ENCODE measurements at regions not wholly inside any gene's neighbourhood (a gene's known extent, or its start where the extent isn't known, plus 50 kb on each side); places are given as distances from the start of the nearest gene placed in this dataset.
A peak's percentile ranks its signal among the peaks of the same experiment; 100 is the strongest.

- Histone ChIP-seq H3K27ac (ENCODE audit: poor library complexity, severe bottlenecking) (no peak overlapping the region), H3K36me3 (ENCODE audit: low read depth) (no peaks in the 10 kb centered on the region), H3K9me3 (ENCODE audit: severe bottlenecking) (no peaks in the 10 kb centered on the region), H3K27me3 (ENCODE audit: insufficient read depth, poor library complexity, severe bottlenecking) (no peaks in the 10 kb centered on the region), H3K4me3 (ENCODE audit: severe bottlenecking) (no peak overlapping the region), H3K4me1 (ENCODE audit: insufficient read depth, poor library complexity, severe bottlenecking) (no peaks in the 10 kb centered on the region)
- no peak for DNase-seq (ENCODE audit: low spot score)
- TF ChIP-seq CTCF (IDR thresholded peaks at IDR 0.05; ENCODE audit: poor library complexity, severe bottlenecking) = no peak
- no peak for ATAC-seq (ENCODE audit: low read depth)
Measured at GRCh38 chr1:55939866-55940265, 639.5 kb downstream of the PLPP3 start.

GRCh38 chr1:55938861-55939260 lies 640.5 kb downstream of the PLPP3 start:
- Histone ChIP-seq H3K4me1 (ENCODE audit: insufficient read depth, poor library complexity, severe bottlenecking) (no peaks in the 10 kb centered on the region), H3K9me3 (ENCODE audit: severe bottlenecking) (no peaks in the 10 kb centered on the region), H3K27me3 (ENCODE audit: insufficient read depth, poor library complexity, severe bottlenecking) (no peaks in the 10 kb centered on the region), H3K4me3 (ENCODE audit: severe bottlenecking) (no peak overlapping the region), H3K36me3 (ENCODE audit: low read depth) (no peaks in the 10 kb centered on the region), H3K27ac (ENCODE audit: poor library complexity, severe bottlenecking) (no peak overlapping the region)
- no peak for ATAC-seq (ENCODE audit: low read depth)
- no peak for DNase-seq (ENCODE audit: low spot score)
- no peak for TF ChIP-seq CTCF (IDR thresholded peaks at IDR 0.05; ENCODE audit: poor library complexity, severe bottlenecking)

GRCh38 chr1:55938376-55938850 lies 641.0 kb downstream of the PLPP3 start:
- Histone ChIP-seq H3K9me3 (ENCODE audit: severe bottlenecking) (no peaks in the 10 kb centered on the region), H3K4me1 (ENCODE audit: insufficient read depth, poor library complexity, severe bottlenecking) (no peaks in the 10 kb centered on the region), H3K4me3 (ENCODE audit: severe bottlenecking) (no peak overlapping the region), H3K27ac (ENCODE audit: poor library complexity, severe bottlenecking) (no peak overlapping the region), H3K36me3 (ENCODE audit: low read depth) (no peaks in the 10 kb centered on the region), H3K27me3 (ENCODE audit: insufficient read depth, poor library complexity, severe bottlenecking) (no peaks in the 10 kb centered on the region)
- ATAC-seq (ENCODE audit: low read depth) (no peak), DNase-seq (ENCODE audit: low spot score) (no peak)
- no peak for TF ChIP-seq CTCF (IDR thresholded peaks at IDR 0.05; ENCODE audit: poor library complexity, severe bottlenecking)

- no peaks in the 10 kb centered on the region for H3K9me3 ChIP-seq (ENCODE audit: severe bottlenecking)
- no peak for TF ChIP-seq CTCF (IDR thresholded peaks at IDR 0.05; ENCODE audit: poor library complexity, severe bottlenecking)
- H3K4me3 ChIP-seq (ENCODE audit: severe bottlenecking) = no peak overlapping the region
- no peak for ATAC-seq (ENCODE audit: low read depth)
- DNase-seq (ENCODE audit: low spot score) = peak; percentile 35
- no peak overlapping the region for H3K27ac ChIP-seq (ENCODE audit: poor library complexity, severe bottlenecking)
- H3K36me3 ChIP-seq (ENCODE audit: low read depth) = no peaks in the 10 kb centered on the region
- H3K4me1 ChIP-seq (ENCODE audit: insufficient read depth, poor library complexity, severe bottlenecking) = no peaks in the 10 kb centered on the region
- no peaks in the 10 kb centered on the region for H3K27me3 ChIP-seq (ENCODE audit: insufficient read depth, poor library complexity, severe bottlenecking)
Measured at GRCh38 chr1:55937840-55938375, 641.5 kb downstream of the PLPP3 start.

GRCh38 chr1:55935236-55935635 lies 644.1 kb downstream of the PLPP3 start:
- Histone ChIP-seq H3K27ac (ENCODE audit: poor library complexity, severe bottlenecking) (no peak overlapping the region), H3K9me3 (ENCODE audit: severe bottlenecking) (no peaks in the 10 kb centered on the region), H3K36me3 (ENCODE audit: low read depth) (no peaks in the 10 kb centered on the region), H3K27me3 (ENCODE audit: insufficient read depth, poor library complexity, severe bottlenecking) (no peaks in the 10 kb centered on the region), H3K4me3 (ENCODE audit: severe bottlenecking) (no peak overlapping the region), H3K4me1 (ENCODE audit: insufficient read depth, poor library complexity, severe bottlenecking) (peaks cover 6% of the 10 kb centered on the region)
- DNase-seq (ENCODE audit: low spot score) (no peak), ATAC-seq (ENCODE audit: low read depth) (no peak)
- TF ChIP-seq CTCF (IDR thresholded peaks at IDR 0.05; ENCODE audit: poor library complexity, severe bottlenecking) = no peak

Data from RWPE2 (cell line).